ENCODE measurements at regions not wholly inside any gene's neighbourhood (a gene's known extent, or its start where the extent isn't known, plus 50 kb on each side); places are given as distances from the start of the nearest gene placed in this dataset.

DNA sequence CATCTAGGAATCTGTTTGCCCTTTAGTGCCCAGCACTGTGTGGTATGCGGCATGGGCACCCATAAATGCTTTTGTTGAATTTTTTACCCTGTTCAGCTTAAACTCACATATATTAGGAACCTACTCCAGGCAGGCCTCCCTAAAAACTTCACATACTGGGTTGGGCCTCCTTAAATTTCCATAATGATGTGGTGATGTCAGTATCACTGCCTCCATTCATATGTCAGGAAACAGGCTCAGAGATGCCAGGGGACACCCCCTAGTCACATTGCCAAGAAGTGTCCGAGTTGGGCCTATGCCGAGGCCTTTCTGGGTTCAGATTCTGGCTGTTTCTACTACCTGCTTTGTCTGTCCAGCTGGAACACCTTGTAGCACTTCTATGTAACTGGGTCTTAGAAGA lies 55.7 kb upstream of the RUNX3 start:
- no peak for DNase-seq (ENCODE audit: low spot score)
- in situ Hi-C loops (cut with HindIII; ENCODE audit: low sequenced_read_pairs): loop anchor here (5.0 to 10.0 kb wide), 3 partner anchors 57 to 229 kb away; no protein-coding TSS in a partner anchor

DNA sequence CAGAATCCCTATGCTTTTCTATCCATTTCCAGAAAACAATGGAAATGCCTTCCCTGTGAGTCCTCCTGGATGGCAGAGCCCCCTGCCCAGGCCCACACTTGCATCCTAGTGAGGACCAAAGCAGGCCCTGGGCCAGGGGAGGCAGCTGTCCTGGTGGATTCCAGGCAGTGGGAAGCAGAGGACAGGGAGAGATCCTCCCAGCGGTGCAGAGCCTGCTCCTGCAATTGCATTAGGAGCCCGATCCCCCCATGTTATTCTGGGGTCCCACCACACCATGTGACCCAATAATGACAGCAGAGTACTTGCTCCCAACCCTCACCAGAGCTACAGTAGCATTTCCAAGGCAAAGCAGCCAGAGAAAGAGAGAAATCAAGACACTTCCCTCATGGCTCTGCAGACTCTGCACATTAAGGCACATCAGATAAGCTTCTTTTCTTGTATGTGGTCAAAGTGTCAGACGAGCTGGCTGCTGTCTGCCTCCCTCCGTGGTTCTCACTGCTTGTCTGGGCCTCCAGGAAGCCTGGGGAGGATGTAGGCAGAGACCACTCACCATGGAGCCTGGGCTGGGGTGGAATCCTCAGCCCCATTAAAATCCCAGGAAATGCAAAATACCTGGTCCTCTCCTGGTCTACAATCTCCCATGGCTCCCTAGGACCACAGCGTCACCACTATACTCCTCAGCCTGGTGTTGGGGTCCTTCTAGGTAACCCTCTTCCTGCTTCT lies 54.9 kb upstream of the RUNX3 start:
- in situ Hi-C loops (cut with HindIII; ENCODE audit: low sequenced_read_pairs): loop anchor here (5.0 to 10.0 kb wide), 3 partner anchors 57 to 230 kb away; no protein-coding TSS in a partner anchor
- no peak for DNase-seq (ENCODE audit: low spot score)

DNA sequence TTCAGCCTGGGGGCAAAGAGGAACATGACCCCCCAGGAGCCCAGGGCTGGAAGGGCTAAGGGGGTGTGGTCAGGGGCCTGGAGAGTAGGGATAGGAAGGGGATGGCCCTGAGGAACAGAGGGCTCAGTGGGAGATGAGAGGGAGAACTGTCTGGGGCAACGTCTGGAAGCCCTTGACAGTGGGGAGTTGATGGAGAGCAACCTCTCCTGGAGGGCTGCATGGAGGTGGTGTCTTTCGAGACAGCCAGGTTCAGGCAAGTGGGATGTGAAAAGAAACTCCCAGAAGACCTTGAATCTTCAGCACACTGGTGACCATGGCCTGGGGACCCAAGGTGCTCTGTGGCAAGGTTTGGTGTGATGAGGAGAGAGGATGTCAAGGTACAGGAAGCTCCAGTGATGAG lies 54.2 kb upstream of the RUNX3 start:
- in situ Hi-C loops (cut with HindIII; ENCODE audit: low sequenced_read_pairs): loop anchor here (10.0 kb wide), 1 partner anchor 231 kb away; no protein-coding TSS in a partner anchor
- DNase-seq (ENCODE audit: low spot score): no peak

DNA sequence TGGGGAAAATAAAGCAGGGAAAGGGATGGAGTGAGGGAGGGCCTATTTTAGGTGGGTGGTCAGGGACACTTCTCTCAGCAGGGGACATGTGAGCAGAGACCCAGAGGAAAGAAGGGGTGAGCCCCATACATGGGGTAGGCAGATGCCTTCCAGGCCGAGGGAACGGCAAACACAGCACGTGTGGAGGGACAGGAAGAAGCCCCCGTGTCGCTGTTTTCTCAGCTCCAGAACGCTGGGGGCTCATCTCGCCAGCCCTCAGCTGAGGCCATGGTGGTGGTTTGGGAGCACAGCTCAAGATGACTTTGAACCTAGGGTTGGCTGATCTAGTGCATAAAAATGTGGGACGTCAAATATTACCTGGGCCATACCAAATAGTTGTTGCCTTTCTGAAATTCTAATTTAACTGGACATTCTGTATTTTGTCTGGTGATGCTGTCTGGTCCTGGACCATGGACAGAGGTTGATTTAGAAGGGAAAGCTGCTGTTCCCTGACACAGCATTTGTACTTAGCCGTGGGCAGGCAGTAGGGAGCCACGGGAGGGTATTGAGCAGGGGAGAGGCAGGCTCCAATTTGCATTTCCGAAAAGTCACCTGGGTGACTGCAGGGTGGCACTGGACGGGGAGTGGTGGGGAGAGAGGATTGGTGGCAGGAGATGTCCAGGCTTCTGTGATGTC lies 53.1 kb upstream of the RUNX3 start:
- no peak for DNase-seq (ENCODE audit: low spot score)
- in situ Hi-C loops (cut with HindIII; ENCODE audit: low sequenced_read_pairs): loop anchor here (10.0 kb wide), 1 partner anchor 232 kb away; no protein-coding TSS in a partner anchor

DNA sequence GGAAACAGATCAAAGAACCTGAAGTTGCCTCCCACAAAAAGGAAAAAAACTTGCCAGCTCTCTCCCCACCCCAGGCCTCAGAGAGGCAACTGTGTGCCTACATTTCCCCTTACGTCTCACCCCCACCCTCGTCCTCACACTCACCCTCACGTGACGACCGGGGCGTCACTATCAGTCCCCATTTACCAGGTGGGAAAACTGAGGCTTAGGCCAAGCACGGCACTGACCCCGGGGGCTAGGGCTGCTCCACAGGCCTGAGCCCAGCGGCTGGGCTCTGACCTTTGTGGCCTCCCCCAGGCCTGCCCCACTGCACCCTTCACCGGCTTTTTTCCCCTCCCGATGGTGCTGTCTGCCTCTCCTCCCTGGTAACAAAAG lies 51.5 kb upstream of the RUNX3 start:
- in situ Hi-C loops (cut with HindIII; ENCODE audit: low sequenced_read_pairs): loop anchor here (10.0 kb wide), 1 partner anchor 233 kb away; no protein-coding TSS in a partner anchor

DNA sequence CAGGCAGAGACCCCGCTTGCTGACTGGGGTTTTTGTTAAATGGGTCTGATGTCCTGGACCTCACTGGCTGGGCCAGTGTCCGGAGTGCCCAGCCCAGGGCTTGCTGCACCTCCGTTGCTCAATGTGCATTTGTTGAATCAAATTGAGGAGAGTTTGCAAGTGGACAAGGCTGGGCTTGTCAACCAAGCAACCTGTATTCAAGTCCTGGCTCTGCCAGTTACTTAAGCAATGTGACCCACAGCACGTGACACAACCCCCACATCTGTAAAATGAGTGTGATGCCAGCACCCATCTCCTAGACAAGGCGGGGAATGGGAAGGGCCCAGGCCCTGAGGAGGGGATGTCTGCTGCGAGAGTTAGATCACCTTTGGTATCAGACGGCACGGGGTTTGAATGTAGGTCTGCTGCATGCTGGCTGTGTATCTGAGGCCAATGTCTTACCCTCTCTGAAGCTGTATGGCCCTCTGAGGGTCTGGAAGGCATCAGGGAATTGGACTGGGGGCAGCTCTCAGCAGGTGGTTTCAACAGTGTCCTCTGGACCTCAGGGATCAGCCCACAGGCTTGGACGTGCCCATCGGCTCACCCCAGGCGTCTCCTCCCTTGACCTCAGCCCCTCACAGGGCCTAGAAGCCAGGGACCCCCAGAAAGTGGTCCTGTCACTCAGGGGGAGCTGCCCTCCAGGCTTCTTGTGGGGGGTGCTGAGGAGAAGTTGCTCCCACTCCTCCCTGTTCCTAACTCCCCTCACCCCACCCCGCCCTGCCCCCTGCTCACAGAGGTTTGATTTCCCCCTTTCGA lies 51.0 kb upstream of the RUNX3 start:
- in situ Hi-C loops (cut with HindIII; ENCODE audit: low sequenced_read_pairs): loop anchor here (10.0 kb wide), 1 partner anchor 234 kb away; no protein-coding TSS in a partner anchor
- DNase-seq (ENCODE audit: low spot score): no peak

More for the DNA sequence above, 51.5 kb upstream of the RUNX3 start:
- DNase-seq (ENCODE audit: low spot score): no peak
